Thyroid gland (tissue), 4 donors: ENCODE measurements at regions not wholly inside any gene's neighbourhood (a gene's known extent, or its start where the extent isn't known, plus 50 kb on each side); places are given as distances from the start of the nearest gene placed in this dataset.

Experiments
- DNase-seq, 2 donors: peaks; one replicate each; pipeline ENCODE4 v3.0.0-alpha.2; 2019
- H3K27ac ChIP-seq, 3 donors: fragments of 200-600 bp; sonication (generic); 1 replicate in 2 of 3; 2 replicates in 1 of 3; pipeline ENCODE4 v1.5.1; 2016 to 2019; ENCODE audit warnings: mild to moderate bottlenecking in 1 of 3, moderate library complexity in 1 of 3
- H3K27me3 ChIP-seq: fragments of 200-600 bp; sonication (generic); one replicate; pipeline ENCODE4 v1.5.1; 2019
- H3K36me3 ChIP-seq, 2 donors: fragments of 200-600 bp; sonication (generic); one replicate each; pipeline ENCODE4 v1.5.1; 2016 to 2019
- H3K4me1 ChIP-seq, 2 donors: fragments of 200-600 bp; sonication (generic); one replicate each; pipeline ENCODE4 v1.5.1; 2017 to 2019
- H3K4me3 ChIP-seq, 3 donors: fragments of 200-600 bp; sonication (generic); replicated peaks in 1 of 3; 1 replicate in 2 of 3; 2 replicates in 1 of 3; pipeline ENCODE4 v1.5.1; 2016; ENCODE audit warnings: mild to moderate bottlenecking in 1 of 3
- H3K9me3 ChIP-seq: fragments of 200-600 bp; sonication (generic); one replicate; pipeline ENCODE4 v1.5.1; 2017
- POLR2A ChIP-seq, 2 donors: fragments of 450-650 bp; IDR thresholded peaks; one replicate each; pipeline ENCODE4 v1.6.1; 2017; ENCODE audit warnings: antibody characterized with exemption in 2 of 2, mild to moderate bottlenecking in 2 of 2, moderate library complexity in 1 of 2
- WGBS, 2 donors: methylation state at CpG; one replicate each; pipeline ENCODE4 v1.1.5; 2017; 5-methylcytosine and 5-hydroxymethylcytosine counted together
- intact Hi-C: fragments of 100-400 bp; cut with DNase I; formaldehyde crosslinking; loops from one replicate; pipeline ENCODE4 v1.15.1; 2023
- TF ChIP-seq, protein P1 (sequence below), 6 experiments: fragments of 200-600 bp in 3 of 6; fragments of 450-650 bp in 3 of 6; sonication (generic) in 3 of 6; IDR thresholded peaks; one replicate each; pipeline ENCODE4 v1.5.1; 2016 to 2019; ENCODE audit warnings: antibody characterized with exemption in 6 of 6, mild to moderate bottlenecking in 2 of 6, inconsistent platforms in 1 of 6, moderate library complexity in 1 of 6

DNA sequence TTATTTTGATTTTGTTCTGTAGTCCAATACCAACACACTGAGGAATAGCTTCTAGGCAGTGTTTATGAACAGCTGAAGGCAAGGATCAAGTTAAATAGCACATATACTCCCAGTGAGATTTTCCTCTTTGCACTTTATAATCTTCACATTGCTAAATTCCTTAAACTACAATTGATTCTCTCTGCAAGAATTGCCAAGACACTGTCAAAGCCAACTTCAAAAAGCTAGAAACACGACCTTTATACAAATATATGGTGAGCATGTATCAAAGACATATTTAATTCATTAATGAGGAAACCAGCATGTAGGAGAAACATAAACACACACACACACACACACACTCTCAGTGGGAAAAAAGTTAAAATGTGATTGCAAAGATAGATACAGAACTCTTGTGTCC is 86.4 kb upstream of the FAM9C start:
- Histone ChIP-seq H3K27me3 (no peaks in the 10 kb centered on the region), H3K36me3 (no peaks in the 10 kb centered on the region), H3K4me3 (no peak overlapping the region), H3K9me3 (no peaks in the 10 kb centered on the region), H3K27ac (no peak overlapping the region), H3K4me1 (no peaks in the 10 kb centered on the region)
- DNase-seq = no peak
- TF ChIP-seq, protein P1, sequence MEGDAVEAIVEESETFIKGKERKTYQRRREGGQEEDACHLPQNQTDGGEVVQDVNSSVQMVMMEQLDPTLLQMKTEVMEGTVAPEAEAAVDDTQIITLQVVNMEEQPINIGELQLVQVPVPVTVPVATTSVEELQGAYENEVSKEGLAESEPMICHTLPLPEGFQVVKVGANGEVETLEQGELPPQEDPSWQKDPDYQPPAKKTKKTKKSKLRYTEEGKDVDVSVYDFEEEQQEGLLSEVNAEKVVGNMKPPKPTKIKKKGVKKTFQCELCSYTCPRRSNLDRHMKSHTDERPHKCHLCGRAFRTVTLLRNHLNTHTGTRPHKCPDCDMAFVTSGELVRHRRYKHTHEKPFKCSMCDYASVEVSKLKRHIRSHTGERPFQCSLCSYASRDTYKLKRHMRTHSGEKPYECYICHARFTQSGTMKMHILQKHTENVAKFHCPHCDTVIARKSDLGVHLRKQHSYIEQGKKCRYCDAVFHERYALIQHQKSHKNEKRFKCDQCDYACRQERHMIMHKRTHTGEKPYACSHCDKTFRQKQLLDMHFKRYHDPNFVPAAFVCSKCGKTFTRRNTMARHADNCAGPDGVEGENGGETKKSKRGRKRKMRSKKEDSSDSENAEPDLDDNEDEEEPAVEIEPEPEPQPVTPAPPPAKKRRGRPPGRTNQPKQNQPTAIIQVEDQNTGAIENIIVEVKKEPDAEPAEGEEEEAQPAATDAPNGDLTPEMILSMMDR (IDR thresholded peaks at IDR 0.05) = no peak
- no peak for TF ChIP-seq POLR2A (IDR thresholded peaks at IDR 0.05)
- intact Hi-C loops = no loop called here
- 65 to 79% methylated on average over 1 of the region's 1 CpG for WGBS, 2 donors

DNA sequence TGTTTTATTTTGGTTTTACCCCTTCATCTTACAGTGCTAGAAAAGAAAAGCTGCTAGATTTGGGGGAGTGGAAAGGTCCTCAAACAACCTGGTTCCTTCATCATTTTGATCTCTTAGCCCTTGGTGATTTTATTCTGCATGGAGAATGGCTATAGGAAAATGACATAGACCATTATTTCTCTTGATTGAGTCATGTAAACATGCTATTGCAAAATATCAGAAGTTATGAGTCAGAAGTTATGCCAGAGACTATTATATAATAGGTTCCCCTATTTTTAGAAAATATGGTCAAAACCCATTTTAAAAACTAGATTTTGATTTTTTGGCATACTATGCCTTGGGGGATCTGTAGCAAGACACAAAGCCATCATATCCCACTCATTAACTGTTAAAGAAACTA is 83.7 kb upstream of the FAM9C start:
- intact Hi-C loops = no loop called here
- H3K27me3 ChIP-seq = no peaks in the 10 kb centered on the region
- no peak for TF ChIP-seq POLR2A (IDR thresholded peaks at IDR 0.05)
- TF ChIP-seq, protein P1 (IDR thresholded peaks at IDR 0.05) = no peak
- peaks cover 7 to 8% of the 10 kb centered on the region in 2 donors for H3K4me1 ChIP-seq
- no peaks in the 10 kb centered on the region for H3K36me3 ChIP-seq
- H3K27ac ChIP-seq = no peak overlapping the region
- DNase-seq = no peak
- H3K9me3 ChIP-seq = no peaks in the 10 kb centered on the region
- no peak overlapping the region for H3K4me3 ChIP-seq

DNA sequence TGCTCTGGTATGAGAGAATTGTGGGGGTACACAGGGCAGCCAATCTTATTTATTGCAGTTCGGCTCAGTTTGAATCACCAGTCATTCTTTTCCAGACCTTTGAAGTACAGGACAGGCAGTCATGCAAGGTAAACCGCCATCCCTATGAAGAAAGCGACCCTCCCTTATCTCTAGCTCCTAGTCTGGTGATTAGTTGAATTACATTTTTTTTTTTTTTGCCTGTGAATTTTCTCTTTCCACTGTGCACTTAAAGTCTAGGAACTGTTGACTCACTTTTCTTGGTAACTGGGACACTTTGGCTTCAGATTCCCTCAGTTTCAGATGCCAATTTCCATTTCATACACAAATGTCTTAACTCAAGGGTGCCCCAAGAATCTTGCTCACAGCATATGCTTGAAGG is 82.4 kb upstream of the FAM9C start:
- H3K27ac ChIP-seq = no peak overlapping the region
- TF ChIP-seq POLR2A (IDR thresholded peaks at IDR 0.05) = no peak
- TF ChIP-seq, protein P1 (IDR thresholded peaks at IDR 0.05) = no peak
- no peaks in the 10 kb centered on the region for H3K9me3 ChIP-seq
- no peaks in the 10 kb centered on the region for H3K36me3 ChIP-seq
- intact Hi-C loops = no loop called here
- peaks cover 7 to 9% of the 10 kb centered on the region in 2 donors for H3K4me1 ChIP-seq
- H3K27me3 ChIP-seq = no peaks in the 10 kb centered on the region
- 67 to 90% methylated on average over 3 of the region's 3 CpGs for WGBS, 2 donors
- no peak overlapping the region for H3K4me3 ChIP-seq
- DNase-seq = no peak

DNA sequence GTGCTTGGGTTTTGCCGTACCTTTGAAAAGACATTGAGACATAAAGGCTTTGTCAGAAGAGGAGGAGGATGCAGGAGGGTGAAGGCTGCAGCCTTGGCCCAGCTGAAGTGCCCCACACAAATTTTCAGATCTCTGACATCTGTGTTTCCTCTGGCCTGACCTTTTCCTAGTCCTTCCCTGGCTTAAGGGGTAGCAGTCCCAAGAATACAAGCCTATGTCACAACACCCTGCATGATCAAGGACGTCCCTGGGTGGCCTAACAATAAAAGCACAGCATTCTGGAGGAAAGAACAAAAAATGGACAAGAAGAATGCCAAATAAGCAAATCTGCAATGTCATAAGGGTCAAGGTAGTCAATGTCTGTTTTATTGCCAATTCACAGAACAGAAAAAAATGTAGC is 80.8 kb upstream of the FAM9C start:
- intact Hi-C loops = no loop called here
- Histone ChIP-seq H3K4me1 (peaks cover 10 to 14% of the 10 kb centered on the region in 2 donors), H3K4me3 (no peak overlapping the region), H3K27ac (no peak overlapping the region), H3K36me3 (no peaks in the 10 kb centered on the region), H3K27me3 (no peaks in the 10 kb centered on the region), H3K9me3 (no peaks in the 10 kb centered on the region)
- 83 to 89% methylated on average over 2 of the region's 2 CpGs for whole genome bisulfite sequencing, 2 donors
- no peak for DNase-seq
- no peak for TF ChIP-seq POLR2A (IDR thresholded peaks at IDR 0.05)

DNA sequence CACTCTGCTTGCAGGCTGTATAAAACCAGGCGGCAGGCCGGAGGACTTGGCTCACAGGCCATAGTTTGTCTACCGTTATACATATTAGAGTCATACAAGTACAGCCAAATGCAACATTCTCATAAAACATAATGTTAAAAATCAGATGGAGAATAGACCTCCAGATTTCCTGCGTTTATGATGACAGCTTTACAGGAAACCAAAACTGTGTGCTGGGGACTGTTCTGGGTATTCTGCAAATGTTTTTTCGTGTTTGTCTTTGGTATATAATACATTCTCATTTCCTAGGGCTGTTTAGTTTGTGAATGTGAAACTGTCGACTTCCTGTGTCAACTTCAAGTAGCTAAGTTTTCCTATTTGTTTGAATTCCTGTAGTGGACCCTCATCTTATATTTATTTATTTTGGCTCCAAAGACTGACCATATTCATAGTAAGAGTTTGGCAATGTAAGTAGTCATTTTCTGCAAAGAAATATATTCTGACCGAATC is 79.5 kb upstream of the FAM9C start:
- TF ChIP-seq, protein P1 (IDR thresholded peaks at IDR 0.05) = no peak
- no peak for TF ChIP-seq POLR2A (IDR thresholded peaks at IDR 0.05)
- intact Hi-C loops = no loop called here
- H3K27ac ChIP-seq = peak overlapping the region in 1 of 3 donors; percentile 48
- 54 to 66% methylated on average over 7 of the region's 7 CpGs for WGBS, 2 donors
- no peaks in the 10 kb centered on the region for H3K9me3 ChIP-seq
- no peaks in the 10 kb centered on the region for H3K36me3 ChIP-seq
- no peak overlapping the region for H3K4me3 ChIP-seq
- peaks cover 14 to 16% of the 10 kb centered on the region in 2 donors for H3K4me1 ChIP-seq
- no peak for DNase-seq
- no peaks in the 10 kb centered on the region for H3K27me3 ChIP-seq
